IMR-90 (cell line): ENCODE measurements at regions not wholly inside any gene's neighbourhood (a gene's known extent, or its start where the extent isn't known, plus 50 kb on each side); places are given as distances from the start of the nearest gene placed in this dataset.

ENCODE experiments used
- ATAC-seq: fragments of 200-7000 bp; cut with Tn5 transposase; 2 replicates; pipeline ENCODE4 v1.9.1; 2020; ENCODE audit warnings: low read depth, mild to moderate bottlenecking, moderate library complexity
- BruUV-seq: library from RNA; stranded (reverse); fragments of 400-500 nt; replicated peaks from 2 replicates; lab custom pipeline; 2021; lab: Mats Ljungman, UMichigan
- CTCF ChIA-PET: fragments of 300-600 bp; formaldehyde crosslinking; extraction: SDS; loops from one replicate; lab custom pipeline; 2021; ENCODE audit warnings: antibody characterized with exemption; lab: Yijun Ruan, JAX
- POLR2A ChIA-PET: fragments of 300-600 bp; sonication (Branson Sonifier 250); formaldehyde crosslinking; loops from one replicate; lab custom pipeline; 2022; ENCODE audit warnings: antibody characterized with exemption; ENCODE audit not compliant: unreplicated experiment; lab: Charles Lee
- DNase-seq: peaks from one replicate; pipeline ENCODE4 v3.0.0; 2013
- H2AFZ ChIP-seq: replicated peaks from 2 replicates; pipeline ENCODE3; 2013; ENCODE audit warnings: low read length, mild to moderate bottlenecking; ENCODE audit not compliant: poor library complexity
- H2AK5ac ChIP-seq: 2 replicates; pipeline ENCODE4 v1.6.1; 2013; ENCODE audit warnings: low read depth, low read length, inconsistent platforms
- H2AK9ac ChIP-seq: replicated peaks from 2 replicates; pipeline ENCODE3; 2013; ENCODE audit warnings: mild to moderate bottlenecking, low read depth, low read length, moderate library complexity; ENCODE audit not compliant: poor library complexity
- H2BK120ac ChIP-seq: 2 replicates; pipeline ENCODE4 v1.6.1; 2013; ENCODE audit warnings: low read depth, low read length, inconsistent platforms
- H2BK15ac ChIP-seq: 3 replicates; pipeline ENCODE4 v1.6.1; 2013; ENCODE audit warnings: low read depth, low read length, inconsistent platforms
- H2BK20ac ChIP-seq: 2 replicates; pipeline ENCODE4 v1.6.1; 2013; ENCODE audit warnings: low read depth, mild to moderate bottlenecking, inconsistent platforms, low read length, moderate library complexity
- H2BK5ac ChIP-seq: 2 replicates; pipeline ENCODE4 v1.6.1; 2013; ENCODE audit warnings: mild to moderate bottlenecking, low read depth, low read length, inconsistent platforms; ENCODE audit not compliant: poor library complexity, severe bottlenecking
- H3K14ac ChIP-seq: replicated peaks from 2 replicates; pipeline ENCODE4 v1.6.1; 2013; ENCODE audit warnings: low read depth, low read length, inconsistent platforms
- H3K18ac ChIP-seq: 2 replicates; pipeline ENCODE4 v1.6.1; 2013; ENCODE audit warnings: low read depth, low read length, control low read depth
- H3K23ac ChIP-seq: 2 replicates; pipeline ENCODE4 v1.6.1; 2013; ENCODE audit warnings: low read depth, low read length, inconsistent platforms
- H3K27ac ChIP-seq: 2 replicates; pipeline ENCODE4 v1.5.1; 2013; ENCODE audit warnings: mild to moderate bottlenecking, control low read depth, low read length; ENCODE audit not compliant: insufficient read depth
- H3K27me3 ChIP-seq: 2 replicates; pipeline ENCODE4 v1.6.1; 2013; ENCODE audit warnings: low read length; ENCODE audit not compliant: control insufficient read depth, insufficient read depth
- H3K36me3 ChIP-seq: 2 replicates; pipeline ENCODE4 v1.6.1; 2013; ENCODE audit warnings: low read length, mixed read lengths; ENCODE audit not compliant: control insufficient read depth, insufficient read depth
- H3K4ac ChIP-seq: 2 replicates; pipeline ENCODE4 v1.6.1; 2013; ENCODE audit warnings: low read depth, low read length, inconsistent platforms
- H3K4me1 ChIP-seq: 2 replicates; pipeline ENCODE4 v1.6.1; 2013; ENCODE audit warnings: low read length, mixed read lengths; ENCODE audit not compliant: control insufficient read depth, insufficient read depth
- H3K4me2 ChIP-seq: 2 replicates; pipeline ENCODE4 v1.6.1; 2013; ENCODE audit warnings: low read depth, mild to moderate bottlenecking, control low read depth, low read length, moderate library complexity
- H3K4me3 ChIP-seq: 2 replicates; pipeline ENCODE4 v1.5.1; 2013; ENCODE audit warnings: low read depth, mild to moderate bottlenecking, control low read depth, low read length, moderate library complexity; ENCODE audit not compliant: insufficient read depth
- H3K56ac ChIP-seq: 2 replicates; pipeline ENCODE4 v1.6.1; 2013; ENCODE audit warnings: low read length, inconsistent platforms; ENCODE audit not compliant: insufficient read depth; ENCODE audit errors: extremely low read depth
- H3K79me1 ChIP-seq, 2 experiments: 2 replicates each; pipeline ENCODE4 v1.6.1; 2013; ENCODE audit warnings: low read length in 2 of 2, inconsistent platforms in 1 of 2, low read depth in 1 of 2
- H3K9ac ChIP-seq: 2 replicates; pipeline ENCODE4 v1.6.1; 2013; ENCODE audit warnings: low read depth, low read length, control low read depth
- H3K9me1 ChIP-seq: 2 replicates; pipeline ENCODE4 v1.6.1; 2013; ENCODE audit warnings: low read length, inconsistent platforms; ENCODE audit not compliant: insufficient read depth
- H3K9me3 ChIP-seq: 2 replicates; pipeline ENCODE4 v1.6.1; 2013; ENCODE audit warnings: low read length; ENCODE audit not compliant: control insufficient read depth, insufficient read depth
- H4K20me1 ChIP-seq: 2 replicates; pipeline ENCODE4 v1.6.1; 2013; ENCODE audit warnings: low read length, inconsistent platforms; ENCODE audit not compliant: insufficient read depth
- H4K5ac ChIP-seq: 2 replicates; pipeline ENCODE4 v1.6.1; 2013; ENCODE audit warnings: mild to moderate bottlenecking, low read depth, low read length, control low read depth
- H4K8ac ChIP-seq, 2 experiments: 2 replicates each; pipeline ENCODE4 v1.6.1; 2013; ENCODE audit warnings: low read depth in 2 of 2, low read length in 2 of 2, control low read depth in 1 of 2, inconsistent platforms in 1 of 2
- H4K91ac ChIP-seq: 2 replicates; pipeline ENCODE4 v1.6.1; 2013; ENCODE audit warnings: low read depth, low read length, inconsistent platforms; ENCODE audit not compliant: insufficient read depth
- BHLHE40 ChIP-seq: fragments of 150-350 bp; IDR thresholded peaks from 2 replicates; pipeline ENCODE4 v1.6.1; 2016; ENCODE audit warnings: mild to moderate bottlenecking, low read depth, low read length
- CEBPB ChIP-seq: IDR thresholded peaks from 2 replicates; pipeline ENCODE4 v1.6.1; 2012; ENCODE audit warnings: low read depth, low read length, improper control_type of control experiment
- CHD1 ChIP-seq: IDR thresholded peaks from 2 replicates; pipeline ENCODE4 v1.6.1; 2012; ENCODE audit warnings: low read depth, low read length, improper control_type of control experiment
- FOS ChIP-seq: fragments of 150-350 bp; IDR thresholded peaks from 2 replicates; pipeline ENCODE4 v1.6.1; 2016; ENCODE audit warnings: low read depth, low read length
- MAFK ChIP-seq: IDR thresholded peaks from 2 replicates; pipeline ENCODE4 v1.6.1; 2012; ENCODE audit warnings: low read depth, low read length, improper control_type of control experiment
- MXI1 ChIP-seq: IDR thresholded peaks from 2 replicates; pipeline ENCODE4 v1.6.1; 2012; ENCODE audit warnings: low read depth, mild to moderate bottlenecking, low read length, moderate library complexity, borderline replicate concordance
- RAD21 ChIP-seq: IDR thresholded peaks from 2 replicates; pipeline ENCODE4 v1.6.1; 2012; ENCODE audit warnings: low read length, improper control_type of control experiment
- RCOR1 ChIP-seq: IDR thresholded peaks from 2 replicates; pipeline ENCODE4 v1.6.1; 2012; ENCODE audit warnings: mild to moderate bottlenecking, low read length, improper control_type of control experiment; ENCODE audit not compliant: insufficient replicate concordance
- RFX5 ChIP-seq: IDR thresholded peaks from 2 replicates; pipeline ENCODE4 v1.8.0; 2012; ENCODE audit warnings: low read depth, mild to moderate bottlenecking, low read length, moderate library complexity
- USF2 ChIP-seq: fragments of 150-350 bp; IDR thresholded peaks from 2 replicates; pipeline ENCODE4 v1.6.1; 2017; ENCODE audit warnings: mild to moderate bottlenecking, antibody characterized with exemption, low read length, low read depth
- WGBS, 2 experiments: methylation state at CpG; one replicate each; pipeline versions ENCODE4 v1.1.5 to v1.1.7; 2013; ENCODE audit warnings: missing lambda C conversion rate in 2 of 2; ENCODE audit not compliant: insufficient read length in 1 of 2; ENCODE audit errors: extremely low coverage in 2 of 2; 5-methylcytosine and 5-hydroxymethylcytosine counted together
- dilution Hi-C: fragments of 300-500 bp; cut with HindIII; formaldehyde crosslinking; loops from one replicate; pipeline ENCODE4 v1.14.3; 2018; ENCODE audit warnings: low sequenced_read_pairs; ENCODE audit not compliant: unreplicated experiment
- in situ Hi-C: fragments of 300-500 bp; cut with MboI; formaldehyde crosslinking; loops from 3 replicates; pipeline ENCODE4 v1.14.3; 2019; ENCODE audit warnings: low sequenced_read_pairs, inconsistent platforms, mixed read lengths
- intact Hi-C: fragments of 100-400 bp; cut with micrococcal nuclease; formaldehyde crosslinking; loops from 2 replicates; pipeline ENCODE4 v1.10.0; 2022

GRCh38 chr6:6769466-6769865, 180.9 kb downstream of the LY86 start:
- H3K4me3 ChIP-seq: no peak overlapping the region
- no peak for TF ChIP-seq RFX5
- TF ChIP-seq USF2: no peak
- TF ChIP-seq CEBPB: no peak
- no peak for TF ChIP-seq MXI1
- TF ChIP-seq RCOR1: no peak
- no peak for TF ChIP-seq CHD1
- TF ChIP-seq BHLHE40: no peak
- no peak for TF ChIP-seq RAD21
- no peak for TF ChIP-seq FOS
- TF ChIP-seq MAFK: no peak
- no peak overlapping the region for H2AFZ ChIP-seq
- no peak overlapping the region for H3K23ac ChIP-seq
- dilution Hi-C loops: no loop called here
- no peak overlapping the region for H2AK9ac ChIP-seq
- H3K18ac ChIP-seq: no peak overlapping the region
- H2BK120ac ChIP-seq: no peak overlapping the region
- H4K91ac ChIP-seq: no peak overlapping the region
- no peak overlapping the region for H4K5ac ChIP-seq
- WGBS, 2 experiments: 80% methylated on average over 1 of the region's 1 CpG; no CpG with 5 or more reads in 1 of the 2 experiments
- no peak overlapping the region for H3K56ac ChIP-seq
- ATAC-seq (no peak), DNase-seq (no peak)
- no peak overlapping the region for H3K9ac ChIP-seq
- intact Hi-C loops: no loop called here
- no peaks in the 10 kb centered on the region for H3K9me1 ChIP-seq
- BruUV-seq: no TSS peak
- H2BK20ac ChIP-seq: no peak overlapping the region
- H4K20me1 ChIP-seq: no peaks in the 10 kb centered on the region
- ChIA-PET CTCF (no interaction called here), POLR2A (no interaction called here)
- no peaks in the 10 kb centered on the region for H3K9me3 ChIP-seq
- H3K4me2 ChIP-seq: no peak overlapping the region
- no peak overlapping the region for H4K8ac ChIP-seq
- no peaks in the 10 kb centered on the region for H3K4me1 ChIP-seq
- no peaks in the 10 kb centered on the region for H3K79me1 ChIP-seq
- H3K27me3 ChIP-seq: peaks cover 5% of the 10 kb centered on the region
- H3K36me3 ChIP-seq: no peaks in the 10 kb centered on the region
- H3K14ac ChIP-seq: no peak overlapping the region
- no peak overlapping the region for H3K4ac ChIP-seq
- H2BK15ac ChIP-seq: no peak overlapping the region
- H2AK5ac ChIP-seq: no peak overlapping the region
- H2BK5ac ChIP-seq: no peak overlapping the region
- in situ Hi-C loops: no loop called here
- H3K27ac ChIP-seq: no peak overlapping the region
